Prostate gland (tissue), 2 donors: ENCODE measurements at regions not wholly inside any gene's neighbourhood (a gene's known extent, or its start where the extent isn't known, plus 50 kb on each side); places are given as distances from the start of the nearest gene placed in this dataset.

Source experiments
- POLR2A ChIP-seq: fragments of 450-650 bp; IDR thresholded peaks from one replicate; pipeline ENCODE4 v1.6.1; 2016; ENCODE audit warnings: antibody characterized with exemption, mild to moderate bottlenecking
- POLR2AphosphoS5 ChIP-seq: sonication (generic); formaldehyde crosslinking; IDR thresholded peaks from one replicate; pipeline ENCODE4 v1.6.1; 2017; ENCODE audit warnings: antibody characterized with exemption
- TF ChIP-seq, protein P1 (sequence below), 4 experiments: fragments of 200-600 bp in 2 of 4; fragments of 450-650 bp in 2 of 4; sonication (generic) in 2 of 4; IDR thresholded peaks; 1 replicate in 3 of 4; 2 replicates in 1 of 4; pipeline ENCODE4 v1.5.1; 2016 to 2019; ENCODE audit warnings: antibody characterized with exemption in 4 of 4, mild to moderate bottlenecking in 2 of 4, moderate library complexity in 2 of 4

- TF ChIP-seq, protein P1, sequence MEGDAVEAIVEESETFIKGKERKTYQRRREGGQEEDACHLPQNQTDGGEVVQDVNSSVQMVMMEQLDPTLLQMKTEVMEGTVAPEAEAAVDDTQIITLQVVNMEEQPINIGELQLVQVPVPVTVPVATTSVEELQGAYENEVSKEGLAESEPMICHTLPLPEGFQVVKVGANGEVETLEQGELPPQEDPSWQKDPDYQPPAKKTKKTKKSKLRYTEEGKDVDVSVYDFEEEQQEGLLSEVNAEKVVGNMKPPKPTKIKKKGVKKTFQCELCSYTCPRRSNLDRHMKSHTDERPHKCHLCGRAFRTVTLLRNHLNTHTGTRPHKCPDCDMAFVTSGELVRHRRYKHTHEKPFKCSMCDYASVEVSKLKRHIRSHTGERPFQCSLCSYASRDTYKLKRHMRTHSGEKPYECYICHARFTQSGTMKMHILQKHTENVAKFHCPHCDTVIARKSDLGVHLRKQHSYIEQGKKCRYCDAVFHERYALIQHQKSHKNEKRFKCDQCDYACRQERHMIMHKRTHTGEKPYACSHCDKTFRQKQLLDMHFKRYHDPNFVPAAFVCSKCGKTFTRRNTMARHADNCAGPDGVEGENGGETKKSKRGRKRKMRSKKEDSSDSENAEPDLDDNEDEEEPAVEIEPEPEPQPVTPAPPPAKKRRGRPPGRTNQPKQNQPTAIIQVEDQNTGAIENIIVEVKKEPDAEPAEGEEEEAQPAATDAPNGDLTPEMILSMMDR (IDR thresholded peaks at IDR 0.05): no peak
- no peak for TF ChIP-seq POLR2A
- no peak for TF ChIP-seq POLR2AphosphoS5
Measured at GRCh38 chr1:25095635-25096200, 136.6 kb downstream of the SYF2 start.
